BJ (cell line): ENCODE measurements at regions not wholly inside any gene's neighbourhood (a gene's known extent, or its start where the extent isn't known, plus 50 kb on each side); places are given as distances from the start of the nearest gene placed in this dataset.

Experiments
- CTCF ChIA-PET: fragments of 350-600 bp; formaldehyde crosslinking; extraction: SDS; loops from one replicate; lab custom pipeline; 2021; ENCODE audit warnings: antibody characterized with exemption, inconsistent platforms; lab: Yijun Ruan, JAX
- POLR2A ChIA-PET: fragments of 300-600 bp; sonication (Branson Sonifier 250); formaldehyde crosslinking; extraction: SDS; loops from one replicate; lab custom pipeline; 2021; ENCODE audit warnings: antibody characterized with exemption; lab: Charles Lee
- DNase-seq: peaks from one replicate; pipeline ENCODE4 v3.0.0-alpha.2; 2011; ENCODE audit warnings: low read depth
- H3K27me3 ChIP-seq: 2 replicates; pipeline ENCODE4 v1.6.0; 2011; ENCODE audit warnings: low read length; ENCODE audit not compliant: control insufficient read depth, insufficient read depth
- H3K36me3 ChIP-seq: 2 replicates; pipeline ENCODE4 v1.5.1; 2011; ENCODE audit warnings: low read length; ENCODE audit not compliant: control insufficient read depth, insufficient read depth
- H3K4me3 ChIP-seq: 2 replicates; pipeline ENCODE4 v1.5.1; 2011; ENCODE audit warnings: low read depth, mild to moderate bottlenecking, control low read depth, low read length
- CTCF ChIP-seq: IDR thresholded peaks from 2 replicates; pipeline ENCODE4 v1.5.1; 2011; ENCODE audit warnings: low read depth, mild to moderate bottlenecking, control low read depth, inconsistent platforms, low read length, moderate library complexity; ENCODE audit not compliant: insufficient read depth

GRCh38 chr11:34757026-34757451 is 136.1 kb downstream of the EHF start:
- H3K36me3 ChIP-seq: no peaks in the 10 kb centered on the region
- ChIA-PET POLR2A (interaction anchor here (0.6 kb wide), 1 partner anchor 652 kb away, joined by 3 read pairs; the partner anchor contains the start of gene NAT10), CTCF (no interaction called here)
- H3K27me3 ChIP-seq: peaks cover 6% of the 10 kb centered on the region
- no peak for DNase-seq
- TF ChIP-seq CTCF: no peak
- H3K4me3 ChIP-seq: no peak overlapping the region

- no peak overlapping the region for H3K4me3 ChIP-seq
- peaks cover 8% of the 10 kb centered on the region for H3K27me3 ChIP-seq
- no peak for TF ChIP-seq CTCF
- POLR2A ChIA-PET: interaction anchor here (0.6 to 0.7 kb wide), 2 partner anchors 13 to 651 kb away, joined by 3 to 4 read pairs; partner anchors contain the start of gene NAT10
- DNase-seq: no peak
- CTCF ChIA-PET: no interaction called here
- no peaks in the 10 kb centered on the region for H3K36me3 ChIP-seq
Measured at GRCh38 chr11:34756591-34756990, 135.7 kb downstream of the EHF start.

- CTCF ChIA-PET: no interaction called here
- no peak for DNase-seq
- POLR2A ChIA-PET: no interaction called here
- Histone ChIP-seq H3K36me3 (no peaks in the 10 kb centered on the region), H3K4me3 (no peak overlapping the region), H3K27me3 (peaks cover 11% of the 10 kb centered on the region)
- TF ChIP-seq CTCF: no peak
Measured at GRCh38 chr11:34755671-34756070, 134.8 kb downstream of the EHF start.

GRCh38 chr11:34754171-34754823 is 133.4 kb downstream of the EHF start:
- ChIA-PET POLR2A (no interaction called here), CTCF (no interaction called here)
- Histone ChIP-seq H3K36me3 (no peaks in the 10 kb centered on the region), H3K27me3 (peaks cover 11% of the 10 kb centered on the region), H3K4me3 (no peak overlapping the region)
- no peak for DNase-seq
- TF ChIP-seq CTCF: no peak

GRCh38 chr11:34750692-34751405 is 130.0 kb downstream of the EHF start:
- CTCF ChIA-PET: no interaction called here
- no peak overlapping the region for H3K4me3 ChIP-seq
- no peak for TF ChIP-seq CTCF
- DNase-seq: no peak
- peaks cover 11% of the 10 kb centered on the region for H3K27me3 ChIP-seq
- POLR2A ChIA-PET: no interaction called here
- H3K36me3 ChIP-seq: no peaks in the 10 kb centered on the region
